ENCODE measurements at regions not wholly inside any gene's neighbourhood (a gene's known extent, or its start where the extent isn't known, plus 50 kb on each side); places are given as distances from the start of the nearest gene placed in this dataset.

- ChIA-PET CTCF (no interaction called here), POLR2A (no interaction called here)
- H3K27ac ChIP-seq (ENCODE audit: low read depth in 1 of 2, low read length in 2 of 2) = no peak overlapping the region
- H3K4me3 ChIP-seq (ENCODE audit: low read length) = no peak overlapping the region
- no peaks in the 10 kb centered on the region for H3K9me3 ChIP-seq (ENCODE audit: control insufficient read depth in 1 of 2, insufficient read depth in 1 of 2, low read length in 2 of 2)
- DNase-seq = peak in 2 of 14 experiments; percentile 3 to 8
- H3K4me1 ChIP-seq (ENCODE audit: insufficient read depth, low read length) = no peaks in the 10 kb centered on the region
- no peak for ATAC-seq (ENCODE audit: poor library complexity)
- no peaks in the 10 kb centered on the region for H3K27me3 ChIP-seq (ENCODE audit: control insufficient read depth in 1 of 2, insufficient read depth in 2 of 2, low read length in 2 of 2)
- Mint-ChIP-seq H3K9me3 (peaks cover 6% of the 10 kb centered on the region), H3K36me3 (ENCODE audit: low read depth) (no peaks in the 10 kb centered on the region), H3K27me3 (no peaks in the 10 kb centered on the region), H3K27ac (no peak overlapping the region), H3K4me1 (ENCODE audit: low read depth) (no peaks in the 10 kb centered on the region), H3K4me3 (no peak overlapping the region)
- H3K36me3 ChIP-seq (ENCODE audit: insufficient read depth, low read length) = no peaks in the 10 kb centered on the region
- intact Hi-C loops (cut with DNase I, micrococcal nuclease) = no loop called here
- TF ChIP-seq CTCF (IDR thresholded peaks at IDR 0.05) = no peak
These were observed 345.1 kb upstream of the TACR3 start for GRCh38 chr4:104064646-104065577.

GRCh38 chr4:104063341-104063740 lies 343.6 kb upstream of the TACR3 start:
- Histone ChIP-seq H3K36me3 (ENCODE audit: insufficient read depth, low read length) (no peaks in the 10 kb centered on the region), H3K9me3 (ENCODE audit: control insufficient read depth in 1 of 2, insufficient read depth in 1 of 2, low read length in 2 of 2) (no peaks in the 10 kb centered on the region), H3K27me3 (ENCODE audit: control insufficient read depth in 1 of 2, insufficient read depth in 2 of 2, low read length in 2 of 2) (no peaks in the 10 kb centered on the region), H3K4me1 (ENCODE audit: insufficient read depth, low read length) (no peaks in the 10 kb centered on the region), H3K4me3 (ENCODE audit: low read length) (no peak overlapping the region), H3K27ac (ENCODE audit: low read depth in 1 of 2, low read length in 2 of 2) (no peak overlapping the region)
- intact Hi-C loops (cut with DNase I, micrococcal nuclease) = no loop called here
- Mint-ChIP-seq H3K36me3 (ENCODE audit: low read depth) (no peaks in the 10 kb centered on the region), H3K9me3 (peaks cover 6% of the 10 kb centered on the region), H3K27ac (no peak overlapping the region), H3K27me3 (no peaks in the 10 kb centered on the region), H3K4me1 (ENCODE audit: low read depth) (no peaks in the 10 kb centered on the region), H3K4me3 (no peak overlapping the region)
- TF ChIP-seq CTCF (IDR thresholded peaks at IDR 0.05) = no peak
- no peak for DNase-seq
- CTCF ChIA-PET = no interaction called here
- ATAC-seq (ENCODE audit: poor library complexity) = no peak
- POLR2A ChIA-PET = no interaction called here

- Mint-ChIP-seq H3K27ac (no peak overlapping the region), H3K27me3 (no peaks in the 10 kb centered on the region), H3K9me3 (peaks cover 6% of the 10 kb centered on the region), H3K4me1 (ENCODE audit: low read depth) (no peaks in the 10 kb centered on the region), H3K4me3 (no peak overlapping the region), H3K36me3 (ENCODE audit: low read depth) (no peaks in the 10 kb centered on the region)
- no peaks in the 10 kb centered on the region for H3K9me3 ChIP-seq (ENCODE audit: control insufficient read depth in 1 of 2, insufficient read depth in 1 of 2, low read length in 2 of 2)
- no peaks in the 10 kb centered on the region for H3K4me1 ChIP-seq (ENCODE audit: insufficient read depth, low read length)
- no peak for TF ChIP-seq CTCF (IDR thresholded peaks at IDR 0.05)
- H3K27me3 ChIP-seq (ENCODE audit: control insufficient read depth in 1 of 2, insufficient read depth in 2 of 2, low read length in 2 of 2) = no peaks in the 10 kb centered on the region
- ChIA-PET CTCF (no interaction called here), POLR2A (no interaction called here)
- ATAC-seq (ENCODE audit: poor library complexity) = no peak
- DNase-seq = no peak
- no peaks in the 10 kb centered on the region for H3K36me3 ChIP-seq (ENCODE audit: insufficient read depth, low read length)
- intact Hi-C loops (cut with DNase I, micrococcal nuclease) = no loop called here
- H3K4me3 ChIP-seq (ENCODE audit: low read length) = no peak overlapping the region
- H3K27ac ChIP-seq (ENCODE audit: low read depth in 1 of 2, low read length in 2 of 2) = no peak overlapping the region
These were observed 324.6 kb upstream of the TACR3 start for GRCh38 chr4:104044369-104044768.

Data from CD4-positive, alpha-beta T cell (primary cell).